OCI-LY7 (cell line): ENCODE measurements at regions not wholly inside any gene's neighbourhood (a gene's known extent, or its start where the extent isn't known, plus 50 kb on each side); places are given as distances from the start of the nearest gene placed in this dataset.

Experiments used
- EZH2phosphoT487 ChIP-seq: fragments of 200-600 bp; sonication (generic); IDR thresholded peaks from 2 replicates; pipeline ENCODE4 v1.6.1; 2018; ENCODE audit warnings: low read depth, borderline replicate concordance, mild to moderate bottlenecking, mixed run types, antibody characterized with exemption, low read length, moderate library complexity, mixed read lengths
- TF ChIP-seq, protein P1 (sequence below): fragments of 200-600 bp; sonication (generic); conservative IDR thresholded peaks from 2 replicates; pipeline ENCODE4 v1.5.1; 2014; ENCODE audit warnings: mild to moderate bottlenecking, antibody characterized with exemption, low read length, moderate library complexity, mixed read lengths

DNA sequence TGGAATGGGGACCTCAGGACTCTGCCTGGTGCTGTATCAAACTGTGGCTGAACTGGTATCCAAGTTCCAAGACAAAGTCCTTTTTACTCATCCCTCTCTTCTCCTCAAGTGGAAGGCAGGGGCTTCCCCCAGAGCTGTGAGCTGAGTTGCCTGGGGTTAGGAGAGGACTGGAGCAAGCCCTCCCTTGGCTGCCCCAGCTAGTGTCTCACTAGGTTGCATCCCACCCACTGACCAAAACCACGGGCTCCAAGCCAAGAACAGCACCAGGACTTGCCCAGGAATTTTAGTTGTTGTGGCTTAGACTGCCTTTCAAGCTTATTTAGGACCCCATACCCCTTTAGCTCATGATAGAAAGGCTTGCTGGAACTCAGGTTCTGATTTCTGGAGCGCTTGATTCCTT lies 158.7 kb upstream of the TNC start:
- TF ChIP-seq, protein P1, sequence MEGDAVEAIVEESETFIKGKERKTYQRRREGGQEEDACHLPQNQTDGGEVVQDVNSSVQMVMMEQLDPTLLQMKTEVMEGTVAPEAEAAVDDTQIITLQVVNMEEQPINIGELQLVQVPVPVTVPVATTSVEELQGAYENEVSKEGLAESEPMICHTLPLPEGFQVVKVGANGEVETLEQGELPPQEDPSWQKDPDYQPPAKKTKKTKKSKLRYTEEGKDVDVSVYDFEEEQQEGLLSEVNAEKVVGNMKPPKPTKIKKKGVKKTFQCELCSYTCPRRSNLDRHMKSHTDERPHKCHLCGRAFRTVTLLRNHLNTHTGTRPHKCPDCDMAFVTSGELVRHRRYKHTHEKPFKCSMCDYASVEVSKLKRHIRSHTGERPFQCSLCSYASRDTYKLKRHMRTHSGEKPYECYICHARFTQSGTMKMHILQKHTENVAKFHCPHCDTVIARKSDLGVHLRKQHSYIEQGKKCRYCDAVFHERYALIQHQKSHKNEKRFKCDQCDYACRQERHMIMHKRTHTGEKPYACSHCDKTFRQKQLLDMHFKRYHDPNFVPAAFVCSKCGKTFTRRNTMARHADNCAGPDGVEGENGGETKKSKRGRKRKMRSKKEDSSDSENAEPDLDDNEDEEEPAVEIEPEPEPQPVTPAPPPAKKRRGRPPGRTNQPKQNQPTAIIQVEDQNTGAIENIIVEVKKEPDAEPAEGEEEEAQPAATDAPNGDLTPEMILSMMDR, result no peak
- TF ChIP-seq EZH2phosphoT487, result no peak
